Posterior cingulate gyrus (tissue), 11 donors: ENCODE measurements at regions not wholly inside any gene's neighbourhood (a gene's known extent, or its start where the extent isn't known, plus 50 kb on each side); places are given as distances from the start of the nearest gene placed in this dataset.
"Not testable (repeated sequence)": the region's sequence is repeated elsewhere in the genome, so short reads cannot be mapped to it uniquely, and the experiment has no call there.

Experiments used
- DNase-seq, 10 donors: peaks; one replicate each; pipeline versions ENCODE4 v3.0.0 to v3.0.0-alpha.2; 2020 to 2021; ENCODE audit warnings: mixed read lengths in 3 of 10
- intact Hi-C: fragments of 100-400 bp; cut with DNase I; formaldehyde crosslinking; loops from one replicate; pipeline ENCODE4 v1.15.1; 2023

GRCh38 chr13:64551755-64552154, 2678.4 kb downstream of the PCDH9 start:
- intact Hi-C loops: no loop called here
- no peak for DNase-seq

- DNase-seq: no peak
Measured at GRCh38 chr13:64546371-64546770, 2683.8 kb downstream of the PCDH9 start.

GRCh38 chr13:64540976-64541375, 2689.2 kb downstream of the PCDH9 start:
- no peak for DNase-seq
- intact Hi-C loops: no loop called here

More at GRCh38 chr13:64546371-64546770, 2683.8 kb downstream of the PCDH9 start:
- intact Hi-C loops: no loop called here

GRCh38 chr13:64540468-64540867, 2689.7 kb downstream of the PCDH9 start:
- no peak for DNase-seq
- intact Hi-C loops: no loop called here

DNA sequence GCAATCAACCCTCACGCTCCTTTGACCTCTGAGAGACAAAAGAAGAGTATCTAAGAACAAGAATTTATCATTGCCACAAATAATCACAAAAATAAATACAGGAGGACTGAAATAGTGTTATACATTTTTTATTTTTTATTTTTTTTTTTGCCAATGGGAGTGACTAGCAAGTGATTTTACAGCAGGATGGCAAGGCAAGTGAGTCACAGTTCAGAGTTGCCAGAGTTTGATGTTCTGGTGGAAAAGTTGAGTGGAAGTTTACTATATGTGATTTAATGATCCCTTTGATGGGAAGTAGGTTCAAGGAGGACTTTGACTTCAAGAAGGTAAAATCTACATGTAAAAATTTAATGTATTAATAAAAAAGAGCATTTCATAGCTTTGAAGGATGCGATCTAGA, 2691.4 kb downstream of the PCDH9 start:
- intact Hi-C loops: no loop called here
- no peak for DNase-seq

DNA sequence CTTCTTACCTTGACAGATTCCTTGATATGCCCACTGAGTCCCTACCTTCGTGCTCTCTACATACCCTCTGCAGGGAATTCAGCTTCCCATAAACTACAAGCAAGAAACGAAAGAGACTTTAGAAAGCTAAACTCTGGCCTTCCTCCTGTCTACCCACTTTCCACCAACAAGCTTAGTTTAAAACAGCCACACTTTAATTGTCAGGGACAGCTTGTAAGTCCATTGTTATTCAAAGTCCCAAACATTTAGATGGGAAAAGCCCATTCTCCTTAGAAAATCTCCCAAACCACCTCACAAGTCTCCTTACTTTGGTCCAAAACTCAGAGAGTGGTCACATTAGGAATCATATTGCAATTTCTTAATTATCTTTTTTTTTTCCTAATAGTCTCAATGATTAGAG, 2695.8 kb downstream of the PCDH9 start:
- DNase-seq: no peak
- intact Hi-C loops: no loop called here

DNA sequence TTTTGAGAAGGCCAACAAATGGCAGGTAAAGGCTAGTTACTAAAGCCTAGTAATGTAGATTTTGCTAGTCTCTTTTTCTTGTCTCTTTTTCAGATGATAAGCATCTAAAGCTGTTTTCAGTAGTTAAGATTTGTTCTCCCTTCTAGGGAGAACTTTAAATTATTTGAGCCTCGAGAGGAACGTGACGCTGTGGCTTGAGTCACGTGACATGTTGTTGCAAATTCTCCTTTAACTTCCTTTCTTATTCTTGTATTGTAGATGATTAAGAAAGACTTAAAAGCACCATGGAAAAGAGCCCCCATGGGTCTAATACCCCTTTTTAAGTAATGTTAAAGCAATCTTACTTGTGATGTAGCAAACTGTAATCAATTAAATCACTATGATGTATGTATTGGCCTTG, 2698.7 kb downstream of the PCDH9 start:
- intact Hi-C loops: no loop called here
- DNase-seq: no peak

- intact Hi-C loops: no loop called here
- no peak for DNase-seq
Measured at GRCh38 chr13:64529874-64530485, 2700.2 kb downstream of the PCDH9 start.

GRCh38 chr13:64528838-64529237, 2701.3 kb downstream of the PCDH9 start:
- DNase-seq: no peak
- intact Hi-C loops: no loop called here

DNA sequence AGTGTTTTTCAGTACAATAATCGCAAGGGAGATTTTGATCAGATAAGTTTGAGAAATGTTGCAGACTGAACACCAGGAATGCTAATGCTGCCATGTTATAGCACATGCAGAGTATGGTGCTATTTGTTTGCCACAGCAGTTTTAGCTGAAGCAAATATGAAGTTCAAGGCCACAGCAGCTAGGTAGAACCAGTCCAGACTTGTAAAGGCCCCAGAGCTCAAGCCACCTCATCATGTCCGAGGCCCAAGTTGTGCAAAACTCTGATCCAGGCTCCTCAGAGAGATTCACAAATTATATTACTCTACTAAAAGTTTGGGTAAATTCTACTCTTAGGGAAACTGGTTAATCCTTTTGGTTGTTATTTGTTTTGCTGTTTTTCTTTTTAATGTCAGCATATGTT, 2702.6 kb downstream of the PCDH9 start:
- peak in 1 of 10 donors; percentile 6 for DNase-seq

DNA sequence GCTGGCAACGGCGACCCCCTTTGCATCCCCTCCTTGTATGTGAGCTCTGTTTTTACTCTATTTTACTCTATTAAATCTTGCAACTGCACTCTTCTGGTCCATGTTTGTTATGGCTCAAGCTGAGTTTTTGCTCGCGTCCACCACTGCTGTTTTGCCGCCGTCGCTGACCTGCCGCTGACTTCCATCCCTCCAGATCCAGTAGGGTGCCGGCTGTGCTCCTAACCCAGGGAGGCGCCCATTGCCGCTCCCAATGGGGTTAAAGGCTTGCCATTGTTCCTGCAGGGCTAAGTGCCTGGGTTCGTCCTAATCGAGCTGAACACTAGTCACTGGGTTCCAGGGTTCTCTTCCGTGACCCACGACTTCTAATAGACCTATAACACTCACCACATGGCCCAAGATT, 2704.4 kb downstream of the PCDH9 start:
- DNase-seq: peak in 3 of 10 donors; percentile 27 to 66 (median 52)

More for the DNA sequence above, 2702.6 kb downstream of the PCDH9 start:
- intact Hi-C loops: no loop called here

DNA sequence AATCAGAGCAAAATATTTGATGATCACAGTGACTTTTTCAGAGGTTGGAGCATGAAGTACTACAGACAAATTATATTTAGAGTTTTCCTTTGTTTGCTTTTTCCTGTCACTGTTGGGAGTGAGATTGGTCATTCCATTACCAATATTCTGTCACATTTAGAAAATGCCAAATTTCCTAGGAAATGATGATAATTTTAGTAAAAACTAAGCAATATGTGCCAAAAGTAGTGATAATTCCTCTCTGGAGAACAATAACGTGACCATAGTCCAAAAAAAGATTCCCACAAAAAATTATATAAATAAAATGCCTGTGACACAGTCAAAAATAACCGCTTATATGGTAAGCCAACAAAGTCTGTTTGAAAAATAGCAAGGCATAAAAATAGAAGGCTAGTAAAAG, 2719.4 kb downstream of the PCDH9 start:
- no peak for DNase-seq
- intact Hi-C loops: no loop called here

More for the DNA sequence above, 2704.4 kb downstream of the PCDH9 start:
- intact Hi-C loops: no loop called here

DNA sequence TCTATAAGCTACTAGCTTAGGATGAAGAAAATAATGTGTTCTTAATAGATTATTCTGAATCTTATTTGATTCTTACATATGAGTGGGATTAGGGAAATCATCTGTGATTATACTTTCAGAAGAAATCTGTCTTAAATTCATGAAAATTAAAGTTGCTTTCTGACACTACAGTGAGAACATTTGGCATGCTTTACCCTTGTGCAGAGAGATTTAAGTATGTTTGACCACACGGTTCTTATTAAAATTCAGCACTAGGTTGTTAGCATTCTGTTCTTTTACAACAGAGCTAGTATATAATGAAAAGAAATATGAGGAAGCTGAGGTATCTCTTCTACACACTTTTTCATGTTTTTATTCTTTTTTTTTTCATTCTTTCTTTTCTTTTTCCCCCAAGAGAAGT, 2723.9 kb downstream of the PCDH9 start:
- intact Hi-C loops: no loop called here

GRCh38 chr13:64505336-64505910, 2724.7 kb downstream of the PCDH9 start:
- intact Hi-C loops: no loop called here

More for the DNA sequence above, 2723.9 kb downstream of the PCDH9 start:
- DNase-seq: no peak

GRCh38 chr13:64488731-64489130, 2741.4 kb downstream of the PCDH9 start:
- intact Hi-C loops: no loop called here

More at GRCh38 chr13:64505336-64505910, 2724.7 kb downstream of the PCDH9 start:
- DNase-seq: no peak

DNA sequence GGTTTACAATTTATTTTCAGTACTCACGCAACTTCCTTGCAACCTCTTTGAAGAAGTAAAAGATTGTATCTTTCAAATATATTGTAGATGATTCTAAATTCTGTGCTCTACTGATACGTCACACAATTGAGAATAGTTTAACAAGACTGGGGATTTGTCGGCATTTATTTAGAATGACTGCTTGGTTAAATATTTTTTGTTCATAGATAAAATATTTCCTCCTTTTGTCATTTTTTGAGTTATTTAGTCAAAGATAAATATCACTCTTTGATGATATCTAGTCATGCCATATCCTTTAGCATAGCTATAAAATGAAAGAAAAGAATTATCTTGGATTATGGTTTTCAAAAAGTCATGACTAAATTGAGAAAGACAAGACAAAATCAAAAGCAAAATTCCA, 2747.8 kb downstream of the PCDH9 start:
- no peak for DNase-seq
- intact Hi-C loops: no loop called here

More at GRCh38 chr13:64488731-64489130, 2741.4 kb downstream of the PCDH9 start:
- DNase-seq: no peak

DNA sequence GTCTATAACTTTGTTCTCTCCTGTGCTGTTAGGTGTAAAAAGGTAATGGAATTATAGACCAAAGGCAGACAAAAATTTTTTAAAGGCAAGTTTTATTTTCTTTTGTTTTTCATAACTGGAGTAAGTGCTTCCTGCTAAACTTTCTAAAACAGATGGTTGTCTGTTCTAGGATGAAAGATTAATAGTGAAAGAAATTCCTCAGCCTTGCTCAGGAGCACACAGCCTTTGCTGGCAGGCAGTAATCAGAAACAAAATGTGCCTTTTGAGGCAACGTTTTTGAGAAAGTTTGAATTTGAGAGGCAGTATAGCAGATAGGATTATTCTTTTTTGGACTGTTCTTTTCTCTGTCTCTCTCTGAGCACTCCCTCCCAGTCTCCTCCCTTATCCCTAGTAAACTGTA, 2749.5 kb downstream of the PCDH9 start:
- DNase-seq: no peak
- intact Hi-C loops: no loop called here

DNA sequence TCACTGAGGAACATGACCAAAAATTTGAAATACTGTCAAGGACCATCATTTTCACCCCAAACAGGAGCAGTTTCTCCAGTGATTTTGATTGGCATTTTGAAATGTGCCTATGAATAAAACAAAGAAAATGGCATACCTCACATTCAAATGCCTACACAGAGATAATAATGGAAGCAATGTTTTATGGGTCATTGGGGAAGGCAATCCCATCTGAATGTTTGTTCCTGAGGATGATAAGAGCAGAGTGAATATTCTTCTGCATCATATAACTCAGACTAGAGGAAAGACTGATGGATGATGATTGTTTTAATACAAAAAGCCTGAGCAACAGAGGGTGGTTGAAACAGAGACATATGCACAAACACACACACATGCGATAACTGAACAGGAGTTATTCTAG, 2749.9 kb downstream of the PCDH9 start:
- no peak for DNase-seq
- intact Hi-C loops: no loop called here

DNA sequence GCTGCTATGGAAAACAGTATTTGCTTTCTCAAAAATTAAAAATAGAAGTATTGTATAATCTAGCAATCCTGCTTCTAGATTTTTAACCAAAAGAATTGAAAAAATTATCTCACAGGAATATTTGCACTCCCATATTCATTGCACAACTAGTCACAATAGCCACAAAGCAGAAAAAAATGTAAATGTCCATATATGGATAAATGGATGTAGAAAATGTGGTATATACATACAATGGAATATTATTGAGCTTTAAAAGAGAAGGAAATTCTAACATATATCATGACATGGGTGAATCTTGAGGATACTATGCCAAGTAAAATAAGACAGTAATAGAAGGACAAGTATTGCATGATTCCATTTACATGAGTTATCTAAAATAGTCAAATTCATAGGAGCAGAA, 2753.0 kb downstream of the PCDH9 start:
- DNase-seq: no peak
- intact Hi-C loops: loop anchor here (10.0 kb wide), 1 partner anchor 1158 kb away; no protein-coding TSS in a partner anchor

- DNase-seq: not testable (repeated sequence)
- intact Hi-C loops: loop anchor here (10.0 kb wide), 1 partner anchor 1159 kb away; no protein-coding TSS in a partner anchor
Measured at GRCh38 chr13:64476041-64476568, 2754.0 kb downstream of the PCDH9 start.

- DNase-seq: no peak
- intact Hi-C loops: loop anchor here (10.0 kb wide), 1 partner anchor 1163 kb away; no protein-coding TSS in a partner anchor
Measured at GRCh38 chr13:64471916-64472315, 2758.2 kb downstream of the PCDH9 start.

- intact Hi-C loops: loop anchor here (10.0 kb wide), 1 partner anchor 1164 kb away; no protein-coding TSS in a partner anchor
- no peak for DNase-seq
Measured at GRCh38 chr13:64470751-64471150, 2759.4 kb downstream of the PCDH9 start.
